Naive thymus-derived CD4-positive, alpha-beta T cell (primary cell): ENCODE measurements at regions not wholly inside any gene's neighbourhood (a gene's known extent, or its start where the extent isn't known, plus 50 kb on each side); places are given as distances from the start of the nearest gene placed in this dataset.

Experiments
- ATAC-seq: fragments of 150-1000 bp; cut with Tn5 transposase; 2 replicates; pipeline ENCODE4 v1.10.0; 2021; ENCODE audit warnings: mild to moderate bottlenecking, moderate library complexity
- CTCF ChIA-PET: fragments of 350-600 bp; sonication (Branson Sonifier 250); formaldehyde crosslinking; loops from one replicate; lab custom pipeline; 2021; ENCODE audit warnings: antibody characterized with exemption; lab: Charles Lee
- POLR2A ChIA-PET: fragments of 350-600 bp; sonication (Branson Sonifier 250); formaldehyde crosslinking; loops from one replicate; lab custom pipeline; 2021; ENCODE audit warnings: antibody characterized with exemption, inconsistent platforms; lab: Charles Lee
- DNase-seq, 9 donors: peaks; one replicate each; pipeline versions ENCODE4 v3.0.0 to v3.0.0-alpha.2; 2020 to 2022; ENCODE audit warnings: mixed read lengths in 1 of 9
- H3K27ac ChIP-seq: one replicate; pipeline ENCODE4 v1.7.0; 2013; ENCODE audit warnings: mild to moderate bottlenecking, low read depth, low read length, moderate library complexity
- H3K27me3 ChIP-seq, 2 donors: one replicate each; pipeline ENCODE4 v1.7.0; 2013; ENCODE audit warnings: low read length in 2 of 2, mild to moderate bottlenecking in 2 of 2, moderate library complexity in 2 of 2; ENCODE audit not compliant: control insufficient read depth in 2 of 2, insufficient read depth in 2 of 2
- H3K36me3 ChIP-seq, 3 experiments: 1 replicate in 2 of 3; 2 replicates in 1 of 3; pipeline ENCODE4 v1.7.0; 2013; ENCODE audit warnings: low read length in 3 of 3, mild to moderate bottlenecking in 3 of 3, moderate library complexity in 1 of 3; ENCODE audit not compliant: insufficient read depth in 3 of 3, control insufficient read depth in 2 of 3
- H3K4me1 ChIP-seq, 2 donors: one replicate each; pipeline ENCODE4 v1.7.0; 2013; ENCODE audit warnings: low read length in 2 of 2, mild to moderate bottlenecking in 2 of 2, moderate library complexity in 1 of 2; ENCODE audit not compliant: control insufficient read depth in 2 of 2, insufficient read depth in 2 of 2
- H3K4me3 ChIP-seq: 2 replicates; pipeline ENCODE4 v1.7.0; 2013; ENCODE audit warnings: mild to moderate bottlenecking, low read length
- H3K9me3 ChIP-seq, 3 experiments: 1 replicate in 2 of 3; 2 replicates in 1 of 3; pipeline ENCODE4 v1.7.0; 2013; ENCODE audit warnings: low read length in 3 of 3; ENCODE audit not compliant: control insufficient read depth in 2 of 3
- H3K27ac Mint-ChIP-seq, 9 donors: one replicate each; pipeline ENCODE4 v1.8.0; 2020 to 2022; ENCODE audit warnings: mixed read lengths in 9 of 9, mild to moderate bottlenecking in 8 of 9, moderate library complexity in 5 of 9, inconsistent platforms in 2 of 9
- H3K27me3 Mint-ChIP-seq, 5 donors: one replicate each; pipeline ENCODE4 v1.8.0; 2021 to 2022; ENCODE audit warnings: mixed read lengths in 5 of 5, mild to moderate bottlenecking in 1 of 5
- H3K36me3 Mint-ChIP-seq, 5 donors: one replicate each; pipeline ENCODE4 v1.8.0; 2020 to 2022; ENCODE audit warnings: mixed read lengths in 5 of 5, mild to moderate bottlenecking in 3 of 5, inconsistent platforms in 1 of 5
- H3K4me1 Mint-ChIP-seq, 7 donors: one replicate each; pipeline ENCODE4 v1.8.0; 2020 to 2022; ENCODE audit warnings: mixed read lengths in 7 of 7, mild to moderate bottlenecking in 3 of 7, inconsistent platforms in 1 of 7
- H3K4me3 Mint-ChIP-seq, 10 donors: one replicate each; pipeline ENCODE4 v1.8.0; 2020 to 2022; ENCODE audit warnings: mild to moderate bottlenecking in 10 of 10, mixed read lengths in 10 of 10, moderate library complexity in 6 of 10, inconsistent platforms in 2 of 10
- H3K9me3 Mint-ChIP-seq, 11 donors: one replicate each; pipeline ENCODE4 v1.8.0; 2020 to 2022; ENCODE audit warnings: mixed read lengths in 11 of 11, mild to moderate bottlenecking in 4 of 11, inconsistent platforms in 1 of 11, moderate library complexity in 1 of 11
- intact Hi-C, 2 donors: fragments of 100-400 bp; cut with micrococcal nuclease; formaldehyde crosslinking; loops; one replicate each; pipeline ENCODE4 v1.15.1; 2023

- Histone ChIP-seq H3K27me3 (no peaks in the 10 kb centered on the region), H3K4me1 (peaks cover 0 to 12% of the 10 kb centered on the region in 2 donors), H3K36me3 (no peaks in the 10 kb centered on the region), H3K27ac (peak overlapping the region; percentile 82), H3K4me3 (peak overlapping the region; percentile 62), H3K9me3 (no peaks in the 10 kb centered on the region)
- ATAC-seq (peak; percentile 96), DNase-seq (peak; percentile 60 to 87 (median 79))
- Mint-ChIP-seq H3K4me3 (peak overlapping the region; percentile 70 to 86 (median 82)), H3K27ac (peak overlapping the region; percentile 72 to 96 (median 92)), H3K27me3 (peaks cover 0 to 9% (median 0%) of the 10 kb centered on the region in 5 donors), H3K4me1 (peaks cover 8 to 19% (median 10%) of the 10 kb centered on the region in 7 donors), H3K9me3 (peaks cover 0 to 3% (median 0%) of the 10 kb centered on the region in 11 donors), H3K36me3 (no peaks in the 10 kb centered on the region)
- ChIA-PET CTCF (interaction anchor here (0.7 to 1.7 kb wide), 5 partner anchors 10 to 253 kb away, joined by 3 to 5 read pairs (median 3); no protein-coding TSS in a partner anchor), POLR2A (interaction anchor here (0.5 to 3.1 kb wide), 21 partner anchors 10 to 853 kb away, joined by 3 to 11 read pairs (median 4); partner anchors contain the start of gene IER5L)
- intact Hi-C loops, result loop anchor here (1.0 to 5.0 kb wide), 11 partner anchors 29 to 245 kb away; no protein-coding TSS in a partner anchor
These were observed 205.8 kb upstream of the IER5L start for GRCh38 chr9:129383561-129384490.

- peaks cover 8 to 19% (median 10%) of the 10 kb centered on the region in 7 donors for H3K4me1 Mint-ChIP-seq
- DNase-seq, result no peak
- Histone ChIP-seq H3K36me3 (no peaks in the 10 kb centered on the region), H3K9me3 (no peaks in the 10 kb centered on the region), H3K4me1 (peaks cover 0 to 12% of the 10 kb centered on the region in 2 donors), H3K27me3 (no peaks in the 10 kb centered on the region), H3K27ac (peak overlapping the region; percentile 82), H3K4me3 (peak overlapping the region; percentile 62)
- peaks cover 0 to 9% (median 0%) of the 10 kb centered on the region in 5 donors for H3K27me3 Mint-ChIP-seq
- CTCF ChIA-PET, result interaction anchor here (0.7 to 1.7 kb wide), 6 partner anchors 10 to 252 kb away, joined by 3 to 5 read pairs (median 3); no protein-coding TSS in a partner anchor
- peaks cover 0 to 3% (median 0%) of the 10 kb centered on the region in 11 donors for H3K9me3 Mint-ChIP-seq
- intact Hi-C loops, result loop anchor here (1.0 to 5.0 kb wide), 11 partner anchors 30 to 244 kb away; no protein-coding TSS in a partner anchor
- POLR2A ChIA-PET, result interaction anchor here (0.8 to 3.1 kb wide), 17 partner anchors 10 to 244 kb away, joined by 3 to 11 read pairs (median 4); partner anchors contain the start of gene IER5L
- H3K36me3 Mint-ChIP-seq, result no peaks in the 10 kb centered on the region
- peak overlapping the region in 8 of 9 donors; percentile 40 to 93 (median 78) for H3K27ac Mint-ChIP-seq
- peak overlapping the region; percentile 56 to 86 (median 82) for H3K4me3 Mint-ChIP-seq
- peak; percentile 16 for ATAC-seq
These were observed 205.0 kb upstream of the IER5L start for GRCh38 chr9:129383019-129383560.

GRCh38 chr9:129382281-129383018, 204.4 kb upstream of the IER5L start:
- no peak for DNase-seq
- peaks cover 0 to 12% of the 10 kb centered on the region in 2 donors for H3K4me1 ChIP-seq
- H3K36me3 ChIP-seq, result no peaks in the 10 kb centered on the region
- ChIA-PET POLR2A (interaction anchor here (0.8 to 3.1 kb wide), 8 partner anchors 16 to 243 kb away, joined by 4 to 11 read pairs (median 6); no protein-coding TSS in a partner anchor), CTCF (interaction anchor here (0.7 to 1.7 kb wide), 4 partner anchors 62 to 251 kb away, joined by 3 to 5 read pairs (median 4); no protein-coding TSS in a partner anchor)
- H3K27ac Mint-ChIP-seq, result peak overlapping the region in 8 of 9 donors; percentile 40 to 91 (median 66)
- peaks cover 0 to 3% (median 0%) of the 10 kb centered on the region in 11 donors for H3K9me3 Mint-ChIP-seq
- intact Hi-C loops, result loop anchor here (1.0 to 5.0 kb wide), 11 partner anchors 31 to 243 kb away; no protein-coding TSS in a partner anchor
- H3K9me3 ChIP-seq, result no peaks in the 10 kb centered on the region
- H3K4me3 ChIP-seq, result no peak overlapping the region
- H3K4me1 Mint-ChIP-seq, result peaks cover 8 to 23% (median 10%) of the 10 kb centered on the region in 7 donors
- H3K27ac ChIP-seq, result peak overlapping the region; percentile 82
- no peaks in the 10 kb centered on the region for H3K36me3 Mint-ChIP-seq
- no peak for ATAC-seq
- H3K4me3 Mint-ChIP-seq, result peak overlapping the region; percentile 30 to 86 (median 64)
- peaks cover 0 to 14% (median 0%) of the 10 kb centered on the region in 5 donors for H3K27me3 Mint-ChIP-seq
- no peaks in the 10 kb centered on the region for H3K27me3 ChIP-seq

- ChIA-PET CTCF (no interaction called here), POLR2A (interaction anchor here (1.5 to 3.1 kb wide), 2 partner anchors 31 to 46 kb away, joined by 5 to 11 read pairs; no protein-coding TSS in a partner anchor)
- H3K36me3 ChIP-seq, result no peaks in the 10 kb centered on the region
- Mint-ChIP-seq H3K27me3 (peaks cover 0 to 16% (median 0%) of the 10 kb centered on the region in 5 donors), H3K4me3 (no peak overlapping the region), H3K4me1 (peaks cover 8 to 23% (median 10%) of the 10 kb centered on the region in 7 donors), H3K9me3 (peaks cover 0 to 3% (median 0%) of the 10 kb centered on the region in 11 donors), H3K27ac (peak overlapping the region in 5 of 9 donors; percentile 12 to 65 (median 54)), H3K36me3 (no peaks in the 10 kb centered on the region)
- no peak overlapping the region for H3K27ac ChIP-seq
- no peak for ATAC-seq
- H3K4me1 ChIP-seq, result peaks cover 0 to 12% of the 10 kb centered on the region in 2 donors
- no peak for DNase-seq
- intact Hi-C loops, result loop anchor here in 1 of 2 donors (5.0 kb wide), 1 partner anchor 44 kb away; no protein-coding TSS in a partner anchor
- no peaks in the 10 kb centered on the region for H3K27me3 ChIP-seq
- no peak overlapping the region for H3K4me3 ChIP-seq
- H3K9me3 ChIP-seq, result no peaks in the 10 kb centered on the region
These were observed 203.5 kb upstream of the IER5L start for GRCh38 chr9:129381481-129381957.

GRCh38 chr9:129380961-129381401, 202.9 kb upstream of the IER5L start:
- peaks cover 8 to 23% (median 10%) of the 10 kb centered on the region in 7 donors for H3K4me1 Mint-ChIP-seq
- no peaks in the 10 kb centered on the region for H3K27me3 ChIP-seq
- H3K36me3 Mint-ChIP-seq, result no peaks in the 10 kb centered on the region
- peaks cover 0 to 20% (median 0%) of the 10 kb centered on the region in 5 donors for H3K27me3 Mint-ChIP-seq
- H3K36me3 ChIP-seq, result no peaks in the 10 kb centered on the region
- peaks cover 0 to 12% of the 10 kb centered on the region in 2 donors for H3K4me1 ChIP-seq
- H3K27ac ChIP-seq, result no peak overlapping the region
- ChIA-PET POLR2A (interaction anchor here (1.5 kb wide), 1 partner anchor 45 kb away, joined by 5 read pairs; no protein-coding TSS in a partner anchor), CTCF (no interaction called here)
- DNase-seq, result no peak
- H3K27ac Mint-ChIP-seq, result peak overlapping the region in 2 of 9 donors; percentile 28 to 32
- intact Hi-C loops, result loop anchor here in 1 of 2 donors (5.0 kb wide), 1 partner anchor 44 kb away; no protein-coding TSS in a partner anchor
- no peaks in the 10 kb centered on the region for H3K9me3 ChIP-seq
- no peak overlapping the region for H3K4me3 ChIP-seq
- H3K4me3 Mint-ChIP-seq, result no peak overlapping the region
- no peak for ATAC-seq
- H3K9me3 Mint-ChIP-seq, result peaks cover 0 to 3% (median 0%) of the 10 kb centered on the region in 11 donors
